ENCODE measurements at regions not wholly inside any gene's neighbourhood (a gene's known extent, or its start where the extent isn't known, plus 50 kb on each side); places are given as distances from the start of the nearest gene placed in this dataset.

GRCh38 chr3:5431146-5431545 is 243.6 kb downstream of the EDEM1 start:
- DNase-seq: no peak

- peak in 1 of 2 donors; percentile 3 for DNase-seq
These were observed 244.4 kb downstream of the EDEM1 start for GRCh38 chr3:5431811-5432378.

GRCh38 chr3:5437296-5437782 is 249.8 kb downstream of the EDEM1 start:
- no peak for DNase-seq

- DNase-seq: no peak
These were observed 250.3 kb downstream of the EDEM1 start for GRCh38 chr3:5437783-5438323.

- no peak for DNase-seq
These were observed 253.9 kb downstream of the EDEM1 start for GRCh38 chr3:5441401-5441800.

GRCh38 chr3:5442106-5442785 is 254.7 kb downstream of the EDEM1 start:
- DNase-seq: no peak

GRCh38 chr3:5442786-5443138 is 255.3 kb downstream of the EDEM1 start:
- no peak for DNase-seq

GRCh38 chr3:5444253-5444652 is 256.7 kb downstream of the EDEM1 start:
- DNase-seq: no peak

GRCh38 chr3:5445676-5446201 is 258.2 kb downstream of the EDEM1 start:
- no peak for DNase-seq

- no peak for DNase-seq
These were observed 260.7 kb downstream of the EDEM1 start for GRCh38 chr3:5448246-5448645.

- no peak for DNase-seq
These were observed 261.3 kb downstream of the EDEM1 start for GRCh38 chr3:5448816-5449215.

GRCh38 chr3:5456199-5456598 is 268.7 kb downstream of the EDEM1 start:
- no peak for DNase-seq

GRCh38 chr3:5458526-5458925 is 271.0 kb downstream of the EDEM1 start:
- no peak for DNase-seq

GRCh38 chr3:5462086-5462485 is 274.6 kb downstream of the EDEM1 start:
- DNase-seq: no peak

- no peak for DNase-seq
These were observed 276.5 kb downstream of the EDEM1 start for GRCh38 chr3:5463991-5464390.

- DNase-seq: no peak
These were observed 277.1 kb downstream of the EDEM1 start for GRCh38 chr3:5464649-5465048.

- DNase-seq: no peak
These were observed 277.7 kb downstream of the EDEM1 start for GRCh38 chr3:5465183-5465582.

GRCh38 chr3:5466065-5466464 is 278.6 kb downstream of the EDEM1 start:
- DNase-seq: no peak

- no peak for DNase-seq
These were observed 279.2 kb downstream of the EDEM1 start for GRCh38 chr3:5466717-5467116.

GRCh38 chr3:5473471-5473870 is 286.0 kb downstream of the EDEM1 start:
- DNase-seq: no peak

- DNase-seq: no peak
These were observed 288.9 kb downstream of the EDEM1 start for GRCh38 chr3:5476403-5476802.

- no peak for DNase-seq
These were observed 291.8 kb downstream of the EDEM1 start for GRCh38 chr3:5479229-5479799.

GRCh38 chr3:5480190-5480589 is 292.7 kb downstream of the EDEM1 start:
- DNase-seq: no peak

- no peak for DNase-seq
These were observed 297.9 kb downstream of the EDEM1 start for GRCh38 chr3:5485427-5485826.
